ENCODE measurements at regions not wholly inside any gene's neighbourhood (a gene's known extent, or its start where the extent isn't known, plus 50 kb on each side); places are given as distances from the start of the nearest gene placed in this dataset.

GRCh38 chrX:40521868-40522450 lies 58.8 kb upstream of the ATP6AP2 start:
- Histone ChIP-seq H3K36me3 (no peaks in the 10 kb centered on the region), H3K4me3 (no peak overlapping the region), H3K27ac (no peak overlapping the region), H3K27me3 (no peaks in the 10 kb centered on the region), H3K4me1 (no peaks in the 10 kb centered on the region), H3K9me3 (no peaks in the 10 kb centered on the region)
- no peak for DNase-seq (ENCODE audit: low spot score in 2 of 2)
- no peak for TF ChIP-seq CTCF (IDR thresholded peaks at IDR 0.05)
- intact Hi-C loops (cut with DNase I): no loop called here

DNA sequence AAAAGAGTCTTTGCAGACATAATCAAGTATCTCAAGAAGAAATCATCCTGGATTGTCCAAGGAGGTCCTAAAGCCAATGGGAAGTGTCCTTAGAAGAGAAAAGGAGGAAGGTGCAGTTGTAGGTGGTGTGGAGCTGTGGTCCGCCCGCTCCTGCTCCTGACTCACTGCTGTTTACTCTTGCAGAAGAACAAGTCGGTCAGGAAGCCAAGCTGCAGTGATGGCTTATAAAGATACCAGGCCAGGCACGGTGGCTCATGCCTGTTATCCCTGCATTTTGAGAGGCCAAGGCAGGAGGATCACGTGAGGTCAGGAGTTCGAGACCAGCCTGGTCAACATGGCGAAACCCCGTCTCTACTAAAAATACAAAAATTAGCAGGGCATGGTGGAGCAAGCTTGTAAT lies 66.4 kb upstream of the ATP6AP2 start:
- intact Hi-C loops (cut with DNase I): no loop called here
- no peak overlapping the region for H3K4me3 ChIP-seq
- H3K27ac ChIP-seq: no peak overlapping the region
- no peaks in the 10 kb centered on the region for H3K36me3 ChIP-seq
- no peaks in the 10 kb centered on the region for H3K27me3 ChIP-seq
- no peak for TF ChIP-seq CTCF (IDR thresholded peaks at IDR 0.05)
- no peaks in the 10 kb centered on the region for H3K9me3 ChIP-seq
- H3K4me1 ChIP-seq: no peaks in the 10 kb centered on the region
- no peak for DNase-seq (ENCODE audit: low spot score in 2 of 2)

DNA sequence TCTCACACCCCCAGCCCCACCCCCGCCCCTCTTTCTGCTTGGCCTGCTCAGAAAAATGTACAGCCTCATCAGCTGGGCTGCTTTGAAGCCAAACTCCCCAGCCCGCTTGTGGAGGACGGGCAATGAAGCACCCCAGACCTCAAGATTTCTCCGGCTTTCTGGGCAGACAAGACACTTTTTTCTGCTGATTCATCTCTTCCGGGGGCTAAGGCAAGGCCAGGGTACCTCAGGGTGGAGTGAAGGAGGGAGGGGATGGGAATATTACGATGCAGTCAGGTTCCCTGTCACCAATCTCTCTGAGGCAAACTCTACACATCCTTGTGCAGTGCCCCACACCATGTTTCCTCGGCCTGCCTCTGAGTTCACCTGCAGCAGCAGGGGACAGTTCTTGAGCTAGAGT lies 66.9 kb upstream of the ATP6AP2 start:
- Histone ChIP-seq H3K27ac (no peak overlapping the region), H3K4me3 (no peak overlapping the region), H3K27me3 (no peaks in the 10 kb centered on the region), H3K9me3 (no peaks in the 10 kb centered on the region), H3K36me3 (no peaks in the 10 kb centered on the region), H3K4me1 (no peaks in the 10 kb centered on the region)
- intact Hi-C loops (cut with DNase I): no loop called here
- TF ChIP-seq CTCF (IDR thresholded peaks at IDR 0.05): no peak
- DNase-seq (ENCODE audit: low spot score in 2 of 2): no peak

DNA sequence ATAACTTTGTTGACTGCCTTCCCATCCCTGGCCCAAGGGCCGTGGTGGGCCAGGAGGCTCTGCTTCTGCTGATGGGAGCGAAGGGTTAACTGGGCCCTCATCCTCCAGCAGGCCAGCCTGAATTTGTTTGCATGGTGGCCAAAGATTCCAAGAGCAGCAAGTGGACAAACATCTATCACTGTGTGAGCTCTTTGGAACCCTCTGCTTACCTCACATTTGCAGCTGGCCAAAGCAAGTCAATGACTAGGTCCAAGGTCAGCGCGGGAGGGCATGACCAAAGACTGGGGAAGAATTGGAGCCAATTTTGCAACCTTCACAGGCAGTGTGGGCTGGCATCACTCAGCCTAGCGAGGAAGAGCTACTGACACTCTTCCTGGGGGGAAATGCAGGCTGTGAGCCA lies 67.8 kb upstream of the ATP6AP2 start:
- H3K9me3 ChIP-seq: no peaks in the 10 kb centered on the region
- TF ChIP-seq CTCF (IDR thresholded peaks at IDR 0.05): no peak
- no peak overlapping the region for H3K27ac ChIP-seq
- intact Hi-C loops (cut with DNase I): no loop called here
- H3K27me3 ChIP-seq: no peaks in the 10 kb centered on the region
- H3K4me1 ChIP-seq: no peaks in the 10 kb centered on the region
- DNase-seq (ENCODE audit: low spot score in 2 of 2): no peak
- no peak overlapping the region for H3K4me3 ChIP-seq
- H3K36me3 ChIP-seq: no peaks in the 10 kb centered on the region

DNA sequence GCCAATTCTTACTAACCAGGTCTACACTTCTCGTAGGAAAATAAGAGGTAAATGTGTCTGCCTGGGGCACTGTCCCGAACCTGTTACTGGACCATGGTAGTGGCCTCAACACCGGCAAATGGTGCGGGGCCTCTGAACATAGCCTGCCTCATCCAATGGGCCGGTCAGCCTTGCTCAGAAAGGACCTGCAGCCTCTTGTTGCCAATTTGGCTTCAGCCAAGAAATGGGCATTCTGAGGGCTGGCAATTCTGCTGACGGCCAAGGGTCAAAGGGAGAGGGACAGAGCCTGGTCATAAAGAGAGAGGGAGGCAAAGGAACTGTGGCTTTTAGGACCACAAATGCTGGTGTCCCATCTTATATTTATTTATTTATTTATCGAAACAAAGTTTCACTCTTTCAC lies 69.5 kb upstream of the ATP6AP2 start:
- TF ChIP-seq CTCF (IDR thresholded peaks at IDR 0.05): no peak
- H3K9me3 ChIP-seq: no peaks in the 10 kb centered on the region
- intact Hi-C loops (cut with DNase I): no loop called here
- H3K4me1 ChIP-seq: no peaks in the 10 kb centered on the region
- no peak overlapping the region for H3K4me3 ChIP-seq
- no peak for DNase-seq (ENCODE audit: low spot score in 2 of 2)
- H3K27me3 ChIP-seq: no peaks in the 10 kb centered on the region
- H3K27ac ChIP-seq: no peak overlapping the region
- H3K36me3 ChIP-seq: no peaks in the 10 kb centered on the region

DNA sequence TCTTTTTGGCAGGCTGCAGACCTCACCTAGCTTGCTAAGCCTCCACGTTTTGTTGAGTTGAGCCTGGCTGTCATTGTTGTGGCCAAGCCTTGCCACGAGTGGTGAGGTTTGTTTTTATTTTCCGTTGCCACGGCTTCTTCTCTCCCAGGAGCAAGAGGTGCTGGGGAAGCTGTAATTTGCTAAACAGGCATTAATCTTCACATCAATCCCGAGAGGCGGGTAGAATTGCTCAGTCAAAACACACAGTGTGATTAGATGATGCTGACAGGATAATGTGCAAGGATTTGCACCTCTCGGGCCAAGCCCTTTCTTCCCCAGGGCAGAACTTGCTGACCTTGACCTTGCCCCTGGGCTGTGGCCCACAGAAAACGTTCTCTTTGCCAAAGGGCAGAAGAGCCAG lies 72.2 kb upstream of the ATP6AP2 start:
- Histone ChIP-seq H3K27me3 (no peaks in the 10 kb centered on the region), H3K9me3 (no peaks in the 10 kb centered on the region), H3K4me1 (no peaks in the 10 kb centered on the region), H3K4me3 (no peak overlapping the region), H3K27ac (no peak overlapping the region), H3K36me3 (no peaks in the 10 kb centered on the region)
- intact Hi-C loops (cut with DNase I): no loop called here
- DNase-seq (ENCODE audit: low spot score in 2 of 2): no peak
- TF ChIP-seq CTCF (IDR thresholded peaks at IDR 0.05): no peak

Measured in ascending aorta (tissue), 2 donors.